Transverse colon (tissue), 4 donors: ENCODE measurements at regions not wholly inside any gene's neighbourhood (a gene's known extent, or its start where the extent isn't known, plus 50 kb on each side); places are given as distances from the start of the nearest gene placed in this dataset.

Source experiments
- EP300 ChIP-seq: sonication (generic); formaldehyde crosslinking; IDR thresholded peaks from one replicate; pipeline ENCODE4 v1.6.1; 2017; ENCODE audit warnings: antibody characterized with exemption, low read depth
- POLR2A ChIP-seq: fragments of 450-650 bp; IDR thresholded peaks from one replicate; pipeline ENCODE4 v1.6.1; 2016; ENCODE audit warnings: antibody characterized with exemption, mild to moderate bottlenecking, moderate library complexity
- POLR2AphosphoS5 ChIP-seq, 3 donors: sonication (generic); formaldehyde crosslinking; IDR thresholded peaks; one replicate each; pipeline ENCODE4 v1.6.1; 2016; ENCODE audit warnings: antibody characterized with exemption in 3 of 3
- TF ChIP-seq, protein P1 (sequence below), 5 experiments: fragments of 200-600 bp in 3 of 5; fragments of 450-650 bp in 2 of 5; sonication (generic) in 3 of 5; IDR thresholded peaks; 1 replicate in 2 of 5; 2 replicates in 3 of 5; pipeline ENCODE4 v1.5.1; 2016 to 2017; ENCODE audit warnings: antibody characterized with exemption in 5 of 5, inconsistent platforms in 3 of 5, mild to moderate bottlenecking in 2 of 5, moderate library complexity in 1 of 5

DNA sequence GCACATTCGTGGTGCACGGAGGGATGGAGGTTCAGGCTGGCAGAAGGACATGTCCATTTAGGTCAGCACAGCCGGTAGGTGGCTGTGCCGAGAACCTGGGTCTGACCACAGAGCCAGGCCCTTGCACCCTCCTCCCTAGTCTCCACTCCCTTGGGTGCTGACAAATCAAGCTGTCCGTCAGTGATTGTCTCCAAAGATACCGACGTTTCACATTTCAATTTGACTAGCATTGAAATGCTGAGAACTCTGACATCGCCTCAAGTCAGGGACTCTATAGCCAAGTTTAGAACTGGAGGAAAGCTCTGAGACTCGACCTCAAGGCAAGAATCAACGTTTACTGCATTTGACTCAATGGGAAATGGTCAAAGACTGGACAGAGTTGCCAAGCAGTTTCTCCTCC is 1321.1 kb downstream of the TBC1D22A start:
- TF ChIP-seq, protein P1, sequence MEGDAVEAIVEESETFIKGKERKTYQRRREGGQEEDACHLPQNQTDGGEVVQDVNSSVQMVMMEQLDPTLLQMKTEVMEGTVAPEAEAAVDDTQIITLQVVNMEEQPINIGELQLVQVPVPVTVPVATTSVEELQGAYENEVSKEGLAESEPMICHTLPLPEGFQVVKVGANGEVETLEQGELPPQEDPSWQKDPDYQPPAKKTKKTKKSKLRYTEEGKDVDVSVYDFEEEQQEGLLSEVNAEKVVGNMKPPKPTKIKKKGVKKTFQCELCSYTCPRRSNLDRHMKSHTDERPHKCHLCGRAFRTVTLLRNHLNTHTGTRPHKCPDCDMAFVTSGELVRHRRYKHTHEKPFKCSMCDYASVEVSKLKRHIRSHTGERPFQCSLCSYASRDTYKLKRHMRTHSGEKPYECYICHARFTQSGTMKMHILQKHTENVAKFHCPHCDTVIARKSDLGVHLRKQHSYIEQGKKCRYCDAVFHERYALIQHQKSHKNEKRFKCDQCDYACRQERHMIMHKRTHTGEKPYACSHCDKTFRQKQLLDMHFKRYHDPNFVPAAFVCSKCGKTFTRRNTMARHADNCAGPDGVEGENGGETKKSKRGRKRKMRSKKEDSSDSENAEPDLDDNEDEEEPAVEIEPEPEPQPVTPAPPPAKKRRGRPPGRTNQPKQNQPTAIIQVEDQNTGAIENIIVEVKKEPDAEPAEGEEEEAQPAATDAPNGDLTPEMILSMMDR (IDR thresholded peaks at IDR 0.05): no peak
- no peak for TF ChIP-seq EP300
- no peak for TF ChIP-seq POLR2A
- TF ChIP-seq POLR2AphosphoS5 (IDR thresholded peaks at IDR 0.05): no peak
